Fibroblast of lung (primary cell): ENCODE measurements at regions not wholly inside any gene's neighbourhood (a gene's known extent, or its start where the extent isn't known, plus 50 kb on each side); places are given as distances from the start of the nearest gene placed in this dataset.

ENCODE experiments used
- CTCF ChIP-seq, 2 donors: IDR thresholded peaks in 1 of 2; conservative IDR thresholded peaks in 1 of 2; 1 replicate in 1 of 2; 2 replicates in 1 of 2; pipeline ENCODE4 v1.5.1; 2011 to 2012; ENCODE audit warnings: low read length in 2 of 2, control low read depth in 1 of 2, inconsistent platforms in 1 of 2, low read depth in 1 of 2, mild to moderate bottlenecking in 1 of 2
- EZH2 ChIP-seq: IDR thresholded peaks from 2 replicates; pipeline ENCODE4 v1.5.1; 2012; ENCODE audit warnings: low read length, control low read depth, mild to moderate bottlenecking; ENCODE audit errors: missing control alignments

- TF ChIP-seq CTCF (conservative IDR thresholded peaks at IDR 0.05 in 1 of 2, IDR thresholded peaks at IDR 0.05 in 1 of 2; ENCODE audit: low read depth in 1 of 2, low read length in 2 of 2) (no peak), EZH2 (no peak)
Measured at GRCh38 chr18:41357708-41358107, 597.3 kb upstream of the PIK3C3 start.
